HG02973 (cell line): ENCODE measurements at regions not wholly inside any gene's neighbourhood (a gene's known extent, or its start where the extent isn't known, plus 50 kb on each side); places are given as distances from the start of the nearest gene placed in this dataset.

Experiments used
- ATAC-seq: cut with Tn5 transposase; IDR thresholded peaks from one replicate; pipeline ENCODE4 v1.9.1; 2021; ENCODE audit warnings: moderate library complexity; ENCODE audit not compliant: unreplicated experiment

GRCh38 chr1:38558500-38559445 is 300.8 kb downstream of the RRAGC start:
- peak; percentile 29 for ATAC-seq

DNA sequence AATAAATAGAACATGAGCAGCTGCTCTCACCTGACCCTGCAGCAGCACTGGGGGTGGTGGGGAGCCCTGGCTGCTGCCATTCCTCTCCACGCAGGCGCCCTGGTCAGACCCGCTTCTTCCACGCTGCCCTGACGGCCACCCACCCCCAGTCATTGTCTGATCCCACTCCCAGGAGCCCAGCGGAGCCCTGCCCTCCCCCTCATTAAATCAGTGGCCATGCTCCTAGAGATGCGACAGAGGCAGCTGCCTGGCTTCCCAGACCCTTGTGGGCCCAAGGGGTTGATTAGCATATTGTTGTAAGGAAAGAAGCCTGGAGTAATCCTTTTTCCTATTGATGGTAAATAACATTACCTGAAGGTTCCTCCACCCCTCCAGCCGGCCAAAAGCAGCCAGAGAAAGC is 301.5 kb downstream of the RRAGC start:
- no peak for ATAC-seq

GRCh38 chr1:38555594-38555993 is 304.0 kb downstream of the RRAGC start:
- ATAC-seq: no peak

- no peak for ATAC-seq
Observed at GRCh38 chr1:38555130-38555529, 304.4 kb downstream of the RRAGC start.

DNA sequence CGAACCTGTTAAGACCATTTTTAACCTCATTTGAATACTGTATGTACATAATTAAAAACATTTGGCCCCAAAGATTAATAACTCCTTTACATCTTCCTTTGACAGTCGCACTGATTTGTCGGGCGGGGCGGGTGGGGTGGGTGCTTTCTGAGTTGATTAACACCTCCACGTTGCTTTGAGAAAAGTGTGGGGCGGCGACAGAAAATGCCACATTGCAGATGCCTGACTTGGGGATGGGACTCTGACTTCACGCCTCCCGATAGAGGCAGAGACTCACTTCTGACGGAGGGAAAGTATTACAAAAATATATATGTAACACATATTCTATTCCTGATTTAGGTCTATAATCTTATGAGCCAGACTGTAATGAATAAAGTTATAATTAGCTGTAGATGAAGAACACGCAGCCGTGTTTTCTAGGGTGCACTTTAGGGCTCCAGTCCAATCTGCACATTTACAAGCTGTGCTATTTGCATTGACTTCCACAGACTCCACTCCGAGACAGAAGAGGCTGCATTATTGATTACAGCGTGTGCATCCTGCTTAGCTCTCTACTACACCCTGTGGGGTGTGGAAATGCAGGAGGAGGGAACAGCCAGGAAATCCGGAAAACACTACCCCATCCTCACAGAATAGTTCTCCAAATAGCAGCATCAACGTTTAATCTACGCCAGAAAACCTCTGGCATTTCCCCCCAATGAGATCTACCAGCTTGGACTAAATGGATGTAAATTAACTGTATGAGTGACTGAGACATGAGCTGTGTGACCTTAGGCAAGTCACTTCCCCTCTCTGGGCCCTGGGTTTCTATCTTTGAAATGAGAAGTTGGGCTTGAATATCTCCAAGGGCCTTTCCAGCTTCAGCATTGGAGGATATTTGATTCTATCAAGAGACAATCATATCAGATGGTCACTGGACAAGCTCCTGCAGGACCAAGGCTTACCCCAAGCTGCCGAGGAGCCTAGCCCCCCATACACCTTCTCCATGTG is 308.0 kb downstream of the RRAGC start:
- no peak for ATAC-seq

GRCh38 chr1:38549191-38549590 is 310.4 kb downstream of the RRAGC start:
- no peak for ATAC-seq

DNA sequence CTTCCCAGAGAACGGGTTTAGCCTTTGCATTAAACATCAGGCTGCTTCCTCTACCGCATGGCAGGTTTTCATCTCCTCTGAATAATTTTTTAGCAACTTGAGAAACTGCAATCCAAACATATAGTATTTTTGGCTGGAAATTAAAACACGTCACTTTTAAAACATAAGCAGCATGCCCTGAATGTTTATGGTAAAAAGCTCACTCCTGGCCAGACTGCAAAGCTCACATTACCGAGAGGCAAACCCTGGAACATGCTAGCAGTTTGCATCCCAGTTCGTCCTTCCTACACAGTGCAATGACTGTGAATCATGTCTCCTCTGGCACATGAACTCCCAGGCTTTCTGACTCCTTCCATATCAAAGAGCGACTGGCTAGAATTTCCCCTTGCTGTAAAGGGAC is 312.3 kb downstream of the RRAGC start:
- ATAC-seq: no peak

- no peak for ATAC-seq
Observed at GRCh38 chr1:38546636-38547035, 312.9 kb downstream of the RRAGC start.

DNA sequence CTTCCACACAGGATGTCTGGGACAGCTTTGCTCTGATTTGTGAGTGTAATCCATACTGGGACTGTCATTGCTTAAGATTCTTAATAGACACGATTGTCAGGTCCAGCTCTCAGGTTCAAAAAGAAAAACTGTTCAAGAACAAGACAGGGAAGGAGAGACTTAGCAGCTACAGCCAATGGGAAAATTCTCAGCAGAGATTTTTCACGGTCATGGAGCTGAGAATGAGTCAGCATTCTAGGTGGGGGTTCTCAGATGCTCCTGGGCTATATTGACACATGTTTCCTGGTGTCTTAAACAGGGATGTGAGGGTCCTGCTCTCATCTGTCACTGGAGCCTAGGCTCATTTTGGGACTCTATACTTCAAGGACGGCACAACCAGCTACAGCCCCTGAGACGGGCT is 318.3 kb downstream of the RRAGC start:
- ATAC-seq: no peak

DNA sequence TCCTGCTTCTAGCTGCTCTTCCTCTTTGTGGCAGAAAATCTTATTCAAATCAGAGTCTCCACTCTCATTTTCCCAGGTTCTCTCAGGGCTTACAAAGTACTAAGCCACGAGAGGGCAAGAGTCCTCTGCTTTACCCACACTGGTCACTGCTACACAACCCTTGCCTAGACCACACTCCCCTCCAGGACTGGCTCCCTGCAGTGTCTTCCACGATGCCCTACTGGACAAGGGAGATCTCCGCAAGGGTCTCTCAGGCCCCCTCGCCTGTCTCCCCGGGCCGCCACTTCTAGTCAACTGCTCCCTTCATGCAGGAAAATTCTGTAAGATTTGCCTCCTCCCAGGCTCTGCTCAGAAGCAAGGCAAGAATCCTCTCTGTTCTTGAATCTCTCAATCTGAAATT is 319.6 kb downstream of the RRAGC start:
- no peak for ATAC-seq

- no peak for ATAC-seq
Observed at GRCh38 chr1:38538834-38539233, 320.7 kb downstream of the RRAGC start.

- ATAC-seq: no peak
Observed at GRCh38 chr1:38536089-38536488, 323.5 kb downstream of the RRAGC start.

DNA sequence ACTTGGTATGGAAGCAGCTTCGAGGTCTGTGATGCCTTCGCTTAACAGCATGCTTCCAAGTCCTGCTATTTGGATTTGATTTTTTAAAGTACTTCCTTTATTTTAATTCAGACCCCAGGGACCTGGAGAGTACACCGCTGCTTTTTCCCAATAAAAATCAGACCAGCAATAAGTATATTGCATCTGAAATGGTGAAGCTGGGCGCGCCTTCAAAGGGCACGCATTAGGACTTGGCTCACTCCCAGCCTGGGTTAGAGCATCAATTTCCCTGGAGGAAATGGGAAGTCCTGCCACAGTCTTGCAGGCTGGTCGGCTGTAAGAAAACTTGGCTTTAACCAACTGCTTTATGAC is 325.1 kb downstream of the RRAGC start:
- ATAC-seq: no peak

DNA sequence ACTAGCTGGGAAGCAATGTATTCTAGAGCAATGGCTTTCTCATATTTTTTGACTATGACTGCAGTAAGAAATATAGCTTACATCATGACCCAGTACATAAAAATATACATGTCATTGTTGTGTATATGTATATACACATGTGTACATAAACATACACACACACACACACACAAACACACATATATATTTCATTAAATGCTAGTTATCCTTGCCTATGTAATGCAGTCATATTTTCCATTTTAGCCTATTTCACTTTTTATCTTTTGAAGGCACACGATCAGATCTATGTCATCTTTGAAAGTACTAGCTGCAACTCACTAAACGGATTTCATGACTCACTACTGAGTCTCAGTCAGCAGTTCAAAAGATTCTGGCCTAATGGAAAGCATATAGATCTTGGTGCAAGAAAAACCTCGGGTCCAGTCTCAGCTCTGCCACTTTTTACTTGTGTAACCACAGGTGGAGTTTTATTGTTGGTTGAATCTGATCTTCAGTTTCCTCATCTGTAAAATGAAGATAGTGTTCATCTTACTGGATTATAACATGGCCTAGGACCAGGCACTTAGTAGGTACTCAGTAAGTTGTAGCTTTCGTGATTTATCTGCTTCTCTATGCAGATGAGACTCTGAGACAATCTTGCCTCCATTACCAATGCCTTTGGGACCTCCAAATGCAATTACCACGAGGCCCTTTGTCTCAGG is 325.6 kb downstream of the RRAGC start:
- no peak for ATAC-seq

DNA sequence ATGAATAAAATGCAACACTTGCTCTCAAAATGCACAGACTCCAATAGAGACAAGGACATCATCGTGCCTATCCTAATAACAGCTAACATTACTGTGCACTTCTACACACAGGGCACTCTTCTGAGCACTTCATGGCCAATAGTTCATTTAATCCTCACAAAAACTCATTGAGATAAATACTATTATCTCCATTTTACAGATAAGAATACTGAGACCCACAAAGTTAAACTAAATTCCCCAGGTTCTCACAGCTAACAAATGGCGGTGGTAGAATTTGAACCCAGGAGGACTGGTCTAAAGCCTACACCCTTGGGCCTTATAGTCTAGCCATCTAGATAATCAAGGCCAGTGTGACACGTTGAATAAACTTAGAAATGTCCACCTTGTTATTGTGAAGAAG is 328.6 kb downstream of the RRAGC start:
- no peak for ATAC-seq

- ATAC-seq: no peak
Observed at GRCh38 chr1:38529946-38530345, 329.6 kb downstream of the RRAGC start.

DNA sequence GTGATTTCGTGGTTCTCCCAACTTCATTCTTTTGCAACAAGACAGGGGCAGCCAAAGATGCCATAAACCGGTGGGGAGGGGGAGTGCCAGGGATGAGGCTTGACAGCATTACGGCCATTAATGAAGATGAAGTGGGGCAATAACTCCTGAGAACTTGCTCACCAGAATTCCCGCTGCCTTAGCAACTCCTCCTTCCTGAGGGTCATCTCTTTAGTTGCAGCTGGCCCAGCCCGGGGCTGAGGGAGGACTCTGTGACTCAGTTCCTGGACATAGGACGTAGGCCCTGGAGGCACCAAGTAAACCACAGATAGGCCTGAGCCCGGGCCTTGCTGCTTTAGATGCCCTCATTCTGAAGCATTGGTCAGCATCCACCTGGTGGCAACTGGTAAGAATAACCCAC is 330.2 kb downstream of the RRAGC start:
- ATAC-seq: no peak

GRCh38 chr1:38528623-38529022 is 330.9 kb downstream of the RRAGC start:
- ATAC-seq: no peak

GRCh38 chr1:38527373-38527966 is 332.1 kb downstream of the RRAGC start:
- peak; percentile 84 for ATAC-seq

- no peak for ATAC-seq
Observed at GRCh38 chr1:38526046-38526445, 333.5 kb downstream of the RRAGC start.
